Activated T-cell treated with anti-CD3 and anti-CD28 coated beads, Interleukin-2, amount 50 U/mL, for 72 hours (primary cell): ENCODE measurements at regions not wholly inside any gene's neighbourhood (a gene's known extent, or its start where the extent isn't known, plus 50 kb on each side); places are given as distances from the start of the nearest gene placed in this dataset.
"Not testable (repeated sequence)": the region's sequence is repeated elsewhere in the genome, so short reads cannot be mapped to it uniquely, and the experiment has no call there.

Experiments
- ATAC-seq, 2 donors: fragments of 150-1000 bp; cut with Tn5 transposase; replicated peaks in 1 of 2; 2 replicates each; pipeline ENCODE4 v1.10.0; 2021; ENCODE audit warnings: moderate library complexity in 2 of 2, mild to moderate bottlenecking in 1 of 2
- DNase-seq, 2 donors: peaks; one replicate each; pipeline ENCODE4 v3.0.0; 2021 to 2022; ENCODE audit warnings: mixed read lengths in 1 of 2
- H3K27ac Mint-ChIP-seq: one replicate; pipeline ENCODE4 v1.8.0; 2022; ENCODE audit warnings: mild to moderate bottlenecking, moderate library complexity, mixed read lengths
- H3K27me3 Mint-ChIP-seq: one replicate; pipeline ENCODE4 v1.8.0; 2022; ENCODE audit warnings: low read depth, mixed read lengths
- H3K36me3 Mint-ChIP-seq, 2 donors: one replicate each; pipeline ENCODE4 v1.8.0; 2022; ENCODE audit warnings: mixed read lengths in 2 of 2, mild to moderate bottlenecking in 1 of 2; ENCODE audit not compliant: insufficient read depth in 2 of 2
- H3K4me1 Mint-ChIP-seq: one replicate; pipeline ENCODE4 v1.8.0; 2022; ENCODE audit warnings: low read depth, mixed read lengths
- H3K4me3 Mint-ChIP-seq, 2 donors: one replicate each; pipeline ENCODE4 v1.8.0; 2022; ENCODE audit warnings: mild to moderate bottlenecking in 2 of 2, mixed read lengths in 2 of 2, moderate library complexity in 2 of 2
- H3K9me3 Mint-ChIP-seq, 2 donors: one replicate each; pipeline ENCODE4 v1.8.0; 2022; ENCODE audit warnings: mixed read lengths in 2 of 2

DNA sequence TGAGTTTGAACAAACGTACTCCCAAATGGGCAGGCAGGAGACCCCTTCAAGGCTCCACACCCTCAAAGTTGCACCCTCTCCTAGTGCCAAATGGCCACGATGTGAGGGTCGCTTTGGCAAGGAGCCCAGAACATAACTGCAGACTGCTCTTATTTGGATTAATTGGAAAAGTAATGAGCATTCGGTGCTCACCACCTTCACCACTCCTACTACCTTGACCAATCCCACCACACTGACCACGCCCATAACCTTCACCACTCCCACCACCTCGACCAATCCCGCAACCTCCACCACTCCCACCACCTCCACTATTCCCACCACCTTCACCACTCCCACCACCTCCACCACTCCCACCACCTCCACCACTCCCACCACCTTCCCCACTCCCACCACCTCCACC lies 94.7 kb upstream of the PAX2 start:
- Mint-ChIP-seq H3K27me3 (peaks cover 76% of the 10 kb centered on the region), H3K9me3 (no peaks in the 10 kb centered on the region), H3K4me1 (peaks cover 16% of the 10 kb centered on the region), H3K27ac (no peak overlapping the region), H3K4me3 (no peak overlapping the region), H3K36me3 (peaks cover 0 to 7% of the 10 kb centered on the region in 2 donors)
- ATAC-seq, result no peak
- no peak for DNase-seq

DNA sequence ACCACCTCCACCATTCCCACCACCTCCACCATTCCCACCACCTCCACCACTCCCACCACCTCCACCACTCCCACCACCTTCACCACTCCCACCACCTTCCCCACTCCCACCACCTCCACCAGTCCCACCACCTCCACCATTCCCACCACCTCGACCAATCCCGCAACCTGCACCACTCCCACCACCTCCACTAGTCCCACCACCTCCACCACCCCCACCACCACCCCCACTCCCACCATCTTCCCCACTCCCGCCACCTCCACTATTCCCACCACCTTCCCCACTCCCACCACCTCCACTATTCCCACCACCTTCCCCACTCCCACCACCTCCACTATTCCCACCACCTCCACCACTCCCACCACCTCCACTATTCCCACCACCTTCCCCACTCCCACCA lies 94.3 kb upstream of the PAX2 start:
- not testable (repeated sequence) for DNase-seq, H3K4me3 Mint-ChIP-seq, H3K9me3 Mint-ChIP-seq, H3K27ac Mint-ChIP-seq, H3K36me3 Mint-ChIP-seq, ATAC-seq
- H3K27me3 Mint-ChIP-seq, result peaks cover 76% of the 10 kb centered on the region
- H3K4me1 Mint-ChIP-seq, result peaks cover 20% of the 10 kb centered on the region

DNA sequence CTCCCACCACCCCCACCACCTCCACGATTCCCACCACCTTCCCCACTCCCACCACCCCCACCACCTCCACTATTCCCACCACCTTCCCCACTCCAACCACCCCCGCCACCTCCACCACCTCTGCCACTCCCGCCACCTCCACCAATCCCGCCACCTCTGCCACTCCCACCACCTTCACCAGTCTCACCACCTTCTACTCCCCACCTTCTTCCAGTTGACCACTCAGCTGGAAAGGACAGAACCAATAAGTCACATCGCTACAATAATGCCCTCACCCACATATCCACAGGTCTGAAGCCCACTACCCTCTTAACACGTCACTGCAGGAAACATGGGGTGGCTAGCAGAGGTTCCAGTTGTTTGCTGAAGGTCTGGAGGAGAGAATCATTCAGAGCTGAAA lies 93.5 kb upstream of the PAX2 start:
- DNase-seq, result no peak
- Mint-ChIP-seq H3K27ac (no peak overlapping the region), H3K27me3 (peaks cover 70% of the 10 kb centered on the region), H3K9me3 (no peaks in the 10 kb centered on the region), H3K4me1 (peaks cover 20% of the 10 kb centered on the region), H3K36me3 (peaks cover 0 to 8% of the 10 kb centered on the region in 2 donors), H3K4me3 (no peak overlapping the region)
- ATAC-seq, result no peak

DNA sequence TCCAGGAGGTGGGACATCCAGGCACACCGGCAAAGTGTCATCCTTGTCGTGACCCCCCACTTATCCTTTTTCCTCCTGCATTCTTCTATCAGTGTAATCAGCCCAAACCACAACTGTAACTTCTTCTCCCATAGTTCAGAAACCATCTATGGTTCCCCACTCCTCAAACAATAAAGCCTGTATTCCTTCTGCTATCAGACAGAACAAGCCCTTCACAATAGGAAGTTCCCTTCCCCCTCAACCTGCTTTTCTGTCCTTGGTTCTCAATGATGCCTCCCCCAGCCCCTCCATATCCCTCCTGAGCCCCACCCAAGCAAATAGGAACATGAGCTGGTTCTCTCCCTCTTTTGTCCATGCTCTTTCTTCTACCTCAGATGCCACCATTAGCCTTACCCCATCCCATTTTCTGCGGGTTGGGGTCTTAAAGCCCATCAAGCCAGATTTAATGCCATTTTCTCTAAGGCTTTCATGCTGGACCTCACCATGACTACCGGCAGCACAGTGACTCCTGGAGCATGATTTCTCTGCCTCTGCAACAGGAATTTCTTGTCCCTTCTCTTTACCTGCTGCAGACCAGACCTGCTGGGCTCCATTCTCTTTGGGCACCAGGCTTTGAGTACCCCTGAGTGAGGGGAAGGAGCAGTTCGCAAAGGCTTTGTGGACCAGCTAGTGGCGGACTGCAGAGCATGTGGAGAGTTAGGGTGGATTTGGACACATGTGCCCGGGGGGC lies 92.8 kb upstream of the PAX2 start:
- ATAC-seq (no peak), DNase-seq (no peak)
- H3K4me3 Mint-ChIP-seq, result no peak overlapping the region
- peaks cover 0 to 8% of the 10 kb centered on the region in 2 donors for H3K36me3 Mint-ChIP-seq
- H3K27ac Mint-ChIP-seq, result no peak overlapping the region
- peaks cover 26% of the 10 kb centered on the region for H3K4me1 Mint-ChIP-seq
- H3K9me3 Mint-ChIP-seq, result no peaks in the 10 kb centered on the region
- H3K27me3 Mint-ChIP-seq, result peaks cover 70% of the 10 kb centered on the region

DNA sequence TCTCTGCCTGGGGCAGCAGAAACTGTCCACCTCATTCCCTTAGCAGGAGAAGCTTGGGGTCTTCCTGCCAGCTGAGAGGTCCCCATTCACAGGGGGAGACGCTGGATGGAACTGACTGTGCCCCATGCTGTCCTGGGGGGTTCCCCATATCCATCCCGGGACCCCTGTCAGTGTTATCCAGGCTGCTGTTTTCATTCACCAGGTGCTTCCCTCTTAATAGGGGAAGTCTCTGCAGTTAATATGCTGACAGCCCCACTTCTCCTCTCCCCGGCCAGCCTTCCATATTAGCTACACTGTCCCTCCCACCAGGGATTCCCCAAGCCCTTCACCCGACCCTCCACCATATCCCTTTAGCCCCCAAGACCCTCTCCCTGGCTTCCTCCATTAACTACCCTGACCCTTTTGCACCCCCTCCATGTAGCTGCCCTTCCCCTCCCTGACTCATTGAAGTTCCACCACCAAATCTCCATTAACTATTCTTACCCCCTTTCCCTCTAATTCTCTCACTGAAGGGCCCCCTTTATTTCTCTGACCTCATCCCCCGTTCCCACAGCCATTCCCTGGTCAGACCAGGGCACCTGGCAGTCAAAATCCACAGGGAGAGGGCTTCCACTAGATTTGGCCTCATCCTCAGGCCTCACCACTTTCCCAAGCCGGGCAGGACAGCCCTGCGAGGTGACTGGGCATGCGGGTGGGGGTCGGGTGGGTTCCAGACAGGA lies 92.0 kb upstream of the PAX2 start:
- Mint-ChIP-seq H3K4me3 (peak overlapping the region; percentile 56 to 66), H3K27ac (no peak overlapping the region), H3K27me3 (peaks cover 72% of the 10 kb centered on the region), H3K4me1 (peaks cover 26% of the 10 kb centered on the region), H3K9me3 (no peaks in the 10 kb centered on the region), H3K36me3 (peaks cover 0 to 8% of the 10 kb centered on the region in 2 donors)
- no peak for ATAC-seq
- no peak for DNase-seq

DNA sequence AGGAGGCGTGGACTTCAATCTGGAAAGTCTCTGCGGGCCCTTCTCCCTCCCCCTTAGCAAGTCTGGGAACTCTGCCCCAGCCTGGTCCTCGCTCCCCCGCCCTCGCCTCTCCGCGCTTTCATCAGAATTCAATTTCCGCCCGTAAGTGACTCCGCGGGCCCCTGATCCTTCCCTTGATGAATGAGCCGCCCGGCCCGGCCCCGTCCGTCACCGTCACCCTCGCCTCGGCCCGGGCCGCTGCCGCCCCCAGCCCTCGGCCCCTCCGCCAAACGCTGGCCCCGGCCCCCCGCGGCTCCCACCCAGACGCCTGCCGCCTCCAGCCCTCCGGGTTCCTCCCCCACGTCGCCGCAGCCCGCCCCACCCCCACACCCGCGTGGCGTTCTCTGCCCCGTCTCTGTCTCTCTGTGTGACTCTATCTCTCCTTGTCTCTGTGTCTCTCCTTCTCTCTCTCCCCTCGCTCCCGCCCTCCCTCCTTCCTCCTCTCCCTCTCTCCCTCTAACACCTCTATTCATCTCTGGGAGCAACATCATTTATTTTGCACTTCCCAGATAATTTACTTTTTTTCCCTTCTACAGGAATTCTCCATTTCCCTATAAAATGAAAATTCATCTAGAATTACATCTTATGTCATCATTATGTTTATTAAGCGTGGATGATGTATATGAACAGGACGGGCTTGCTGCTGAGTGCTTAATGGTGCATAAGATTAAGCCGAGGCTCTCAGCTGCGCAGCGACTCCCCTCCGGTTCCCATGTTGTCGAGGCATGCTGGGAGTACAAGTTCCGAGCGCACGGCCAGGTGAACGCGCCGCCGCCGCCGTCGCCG lies 91.2 kb upstream of the PAX2 start:
- H3K4me1 Mint-ChIP-seq, result peaks cover 26% of the 10 kb centered on the region
- DNase-seq (peak; percentile 44 to 57), ATAC-seq (peak; percentile 44 to 61)
- H3K27me3 Mint-ChIP-seq, result peaks cover 72% of the 10 kb centered on the region
- H3K4me3 Mint-ChIP-seq, result peak overlapping the region; percentile 75 to 91
- H3K27ac Mint-ChIP-seq, result peak overlapping the region; percentile 61
- peaks cover 0 to 8% of the 10 kb centered on the region in 2 donors for H3K36me3 Mint-ChIP-seq
- no peaks in the 10 kb centered on the region for H3K9me3 Mint-ChIP-seq

DNA sequence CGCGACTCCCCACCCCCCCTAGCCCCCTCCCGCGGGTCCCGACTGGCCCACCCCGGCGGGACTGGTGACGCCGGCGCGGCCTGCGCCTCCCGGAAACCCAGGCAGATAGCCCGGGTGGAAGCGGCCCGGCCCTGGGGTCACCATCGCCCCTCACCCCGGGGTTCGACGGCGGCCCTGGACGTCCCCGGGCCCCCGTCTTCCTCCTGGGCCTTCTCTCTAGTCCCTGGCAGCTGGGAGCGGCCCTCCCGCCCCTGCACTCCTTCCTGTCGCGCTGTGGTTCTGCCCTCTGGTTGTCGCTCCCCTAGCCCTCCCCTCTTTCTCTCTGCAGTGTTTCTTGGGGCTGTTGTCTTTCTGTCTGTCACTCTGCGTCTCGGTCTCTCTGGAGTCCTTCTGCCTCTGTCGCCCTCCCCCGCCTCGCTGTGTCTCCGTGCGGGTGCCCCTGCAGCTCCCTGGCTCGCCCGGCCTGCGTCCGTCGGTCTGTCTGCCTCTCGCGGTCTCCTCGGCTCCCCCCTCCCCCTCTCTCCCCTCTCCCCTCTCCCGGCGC lies 90.5 kb upstream of the PAX2 start:
- Mint-ChIP-seq H3K4me3 (peak overlapping the region; percentile 89 to 91), H3K4me1 (peaks cover 26% of the 10 kb centered on the region), H3K27me3 (peaks cover 73% of the 10 kb centered on the region), H3K36me3 (peaks cover 0 to 8% of the 10 kb centered on the region in 2 donors), H3K9me3 (no peaks in the 10 kb centered on the region), H3K27ac (no peak overlapping the region)
- DNase-seq (peak; percentile 32 to 45), ATAC-seq (peak; percentile 54 to 59)

DNA sequence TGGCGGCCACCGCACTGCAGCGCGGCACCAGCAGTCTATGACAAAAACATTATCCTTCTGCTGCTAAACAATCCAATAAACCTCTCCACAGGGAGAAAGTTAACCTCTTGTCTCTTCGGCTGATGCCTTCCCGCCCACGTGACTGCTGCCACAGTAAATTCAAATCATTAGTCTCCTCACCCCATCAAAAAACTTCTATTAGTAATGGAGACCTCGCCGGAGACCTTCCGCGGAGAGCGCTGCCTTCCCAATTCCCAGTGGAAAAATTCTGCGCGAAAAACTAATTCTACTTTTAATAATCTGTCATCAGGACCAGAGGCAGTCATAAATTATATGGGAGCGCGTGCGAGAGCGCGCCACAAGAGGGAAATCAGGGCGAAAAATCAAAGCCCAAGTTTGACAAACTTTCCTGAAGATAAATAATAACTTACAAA lies 90.0 kb upstream of the PAX2 start:
- DNase-seq (no peak), ATAC-seq (no peak)
- H3K27me3 Mint-ChIP-seq, result peaks cover 78% of the 10 kb centered on the region
- peaks cover 26% of the 10 kb centered on the region for H3K4me1 Mint-ChIP-seq
- peak overlapping the region; percentile 66 to 89 for H3K4me3 Mint-ChIP-seq
- peaks cover 0 to 8% of the 10 kb centered on the region in 2 donors for H3K36me3 Mint-ChIP-seq
- H3K27ac Mint-ChIP-seq, result peak overlapping the region; percentile 2
- H3K9me3 Mint-ChIP-seq, result no peaks in the 10 kb centered on the region

DNA sequence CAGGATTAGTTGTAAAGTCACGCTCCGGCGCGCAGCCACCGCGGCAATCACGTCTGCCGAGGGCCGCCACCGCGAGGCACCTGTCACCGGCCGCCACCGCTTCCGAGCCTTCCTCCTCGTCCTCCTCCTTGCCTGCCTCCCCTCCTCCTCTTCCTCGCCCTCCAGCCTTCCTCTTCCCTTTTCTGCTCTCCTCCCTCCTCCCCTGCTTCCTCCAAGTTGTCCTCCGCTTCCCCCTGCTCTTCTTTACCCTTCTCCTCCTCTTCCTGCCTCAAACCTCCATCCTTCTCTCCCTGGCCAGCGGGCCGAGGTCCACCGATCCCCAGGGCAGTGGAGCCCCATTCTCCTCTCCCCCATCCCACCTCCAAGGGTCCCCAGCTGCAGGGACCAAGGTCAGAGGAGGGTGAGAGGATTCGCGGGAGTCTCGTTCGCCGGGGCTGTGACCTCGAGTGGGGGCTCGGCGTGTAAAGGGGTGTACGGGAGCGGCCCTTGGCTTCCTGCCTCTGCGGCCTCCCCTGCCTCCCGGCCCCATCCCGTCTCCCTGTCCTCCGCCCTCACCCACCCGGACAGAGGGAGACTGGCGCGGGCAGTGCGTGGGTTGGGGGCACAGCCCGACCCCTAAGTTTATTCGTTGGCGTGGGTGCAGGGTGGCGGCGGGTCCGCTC lies 89.5 kb upstream of the PAX2 start:
- ATAC-seq (peak in 1 of 2 donors; percentile 16), DNase-seq (peak in 1 of 2 donors; percentile 28)
- Mint-ChIP-seq H3K4me1 (peaks cover 26% of the 10 kb centered on the region), H3K4me3 (peak overlapping the region; percentile 66 to 89), H3K36me3 (peaks cover 0 to 8% of the 10 kb centered on the region in 2 donors), H3K9me3 (no peaks in the 10 kb centered on the region), H3K27me3 (peaks cover 84% of the 10 kb centered on the region), H3K27ac (no peak overlapping the region)

DNA sequence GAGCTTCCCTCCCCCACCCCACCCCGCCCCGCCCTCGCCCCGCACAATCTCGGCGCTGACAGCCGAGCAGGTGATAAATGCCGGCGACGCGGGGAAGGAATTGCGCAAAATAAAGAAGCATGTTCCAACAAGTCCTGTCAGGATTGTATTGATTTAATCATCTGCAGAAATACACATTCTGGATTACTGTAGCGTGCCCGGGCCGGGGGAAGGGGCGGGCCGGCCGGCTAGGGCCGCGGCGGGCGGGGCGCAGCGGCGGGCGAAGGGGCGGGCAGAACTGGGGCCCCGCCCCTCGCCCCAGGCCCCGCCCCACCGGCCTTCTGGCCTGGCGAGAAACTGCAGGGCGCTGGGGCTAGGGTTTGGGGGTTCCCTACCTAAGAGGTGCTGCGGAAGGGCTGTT lies 88.9 kb upstream of the PAX2 start:
- DNase-seq, result peak; percentile 36 to 49

DNA sequence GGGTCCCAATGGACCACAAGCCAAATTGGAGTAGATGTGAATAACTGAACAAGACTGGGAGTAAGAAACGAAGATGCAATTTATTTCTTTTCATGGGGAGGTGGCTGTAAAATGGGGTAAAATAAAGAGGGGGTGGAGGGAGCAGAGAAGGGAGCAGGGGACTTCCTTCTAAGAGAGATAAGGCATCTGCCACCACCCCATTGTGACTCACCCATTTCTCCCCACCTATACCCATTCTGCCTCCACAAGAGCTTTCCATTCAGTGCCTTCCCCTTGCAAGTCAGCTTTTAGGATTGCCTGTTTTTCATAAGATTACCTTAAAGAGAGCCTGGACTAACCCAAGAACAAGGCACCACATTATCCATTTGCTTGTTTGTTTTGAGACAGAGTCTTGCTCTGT lies 87.1 kb upstream of the PAX2 start:
- peaks cover 26% of the 10 kb centered on the region for H3K4me1 Mint-ChIP-seq
- no peak overlapping the region for H3K4me3 Mint-ChIP-seq
- H3K9me3 Mint-ChIP-seq, result no peaks in the 10 kb centered on the region
- peak in 1 of 2 donors; percentile 43 for ATAC-seq
- H3K36me3 Mint-ChIP-seq, result peaks cover 0 to 8% of the 10 kb centered on the region in 2 donors
- no peak overlapping the region for H3K27ac Mint-ChIP-seq
- H3K27me3 Mint-ChIP-seq, result peaks cover 91% of the 10 kb centered on the region
- DNase-seq, result peak in 1 of 2 donors; percentile 18

More for the DNA sequence above, 88.9 kb upstream of the PAX2 start:
- H3K4me3 Mint-ChIP-seq, result no peak overlapping the region
- H3K27me3 Mint-ChIP-seq, result peaks cover 89% of the 10 kb centered on the region
- peak; percentile 58 to 68 for ATAC-seq
- peaks cover 26% of the 10 kb centered on the region for H3K4me1 Mint-ChIP-seq
- peaks cover 0 to 8% of the 10 kb centered on the region in 2 donors for H3K36me3 Mint-ChIP-seq
- H3K9me3 Mint-ChIP-seq, result no peaks in the 10 kb centered on the region
- no peak overlapping the region for H3K27ac Mint-ChIP-seq

DNA sequence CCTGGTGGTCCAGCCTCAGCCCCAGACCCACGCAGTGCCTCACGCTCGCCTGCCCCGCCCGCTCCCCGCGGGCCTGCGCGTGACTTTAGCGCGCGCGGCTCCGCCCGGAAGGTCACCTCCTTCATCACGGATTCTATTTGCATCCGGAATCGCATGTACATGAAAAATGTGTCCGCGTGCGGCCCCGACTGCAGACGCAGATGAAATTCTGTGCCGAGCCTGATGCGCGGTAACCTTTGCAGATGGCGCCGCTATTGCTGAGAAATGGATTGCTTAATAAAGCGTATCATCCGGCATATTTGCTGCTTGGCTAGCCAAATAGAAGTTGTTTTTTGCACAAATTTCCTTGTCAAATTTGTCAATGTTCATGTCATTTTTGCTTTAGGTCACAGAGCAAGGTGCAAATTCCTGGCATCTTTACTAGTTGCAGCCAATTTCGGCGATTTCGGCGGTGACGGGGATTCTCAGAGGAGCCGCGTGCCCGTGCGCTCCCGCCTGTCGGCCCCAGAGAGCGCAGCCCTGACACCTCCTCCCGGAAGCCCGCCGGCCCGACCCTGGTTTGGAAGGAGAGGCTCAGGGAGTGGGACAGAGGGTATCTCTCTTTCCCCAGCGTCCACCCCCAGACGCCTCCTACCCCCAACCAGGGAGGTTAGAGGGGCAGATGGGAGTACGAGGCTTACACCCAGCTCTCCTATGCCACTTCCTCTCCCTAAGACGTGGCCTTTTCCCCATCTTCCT lies 85.9 kb upstream of the PAX2 start:
- H3K36me3 Mint-ChIP-seq, result peaks cover 0 to 6% of the 10 kb centered on the region in 2 donors
- no peak overlapping the region for H3K27ac Mint-ChIP-seq
- no peaks in the 10 kb centered on the region for H3K9me3 Mint-ChIP-seq

More for the DNA sequence above, 85.9 kb upstream of the PAX2 start:
- H3K27me3 Mint-ChIP-seq, result peaks cover 91% of the 10 kb centered on the region
- H3K4me3 Mint-ChIP-seq, result no peak overlapping the region
- peaks cover 21% of the 10 kb centered on the region for H3K4me1 Mint-ChIP-seq
- DNase-seq (no peak), ATAC-seq (no peak)
